CD14-positive monocyte (primary cell): ENCODE measurements at regions not wholly inside any gene's neighbourhood (a gene's known extent, or its start where the extent isn't known, plus 50 kb on each side); places are given as distances from the start of the nearest gene placed in this dataset.

Source experiments
- DNase-seq, 3 donors: peaks; one replicate each; pipeline ENCODE4 v3.0.0-alpha.2; 2011 to 2022
- H2AFZ ChIP-seq: 2 replicates; pipeline ENCODE4 v1.6.0; 2012; ENCODE audit warnings: mild to moderate bottlenecking, low read depth, low read length, inconsistent platforms; ENCODE audit not compliant: insufficient read depth, poor library complexity, severe bottlenecking
- H3K27ac ChIP-seq, 2 donors: 1 replicate in 1 of 2; 2 replicates in 1 of 2; pipeline ENCODE4 v1.5.1; 2012 to 2013; ENCODE audit warnings: low read length in 2 of 2, control low read depth in 1 of 2, inconsistent platforms in 1 of 2, low read depth in 1 of 2, mild to moderate bottlenecking in 1 of 2
- H3K27me3 ChIP-seq, 2 donors: one replicate each; pipeline versions ENCODE4 v1.6.0 to v1.6.1; 2011 to 2013; ENCODE audit warnings: low read length in 2 of 2; ENCODE audit not compliant: control insufficient read depth in 2 of 2, insufficient read depth in 2 of 2
- H3K36me3 ChIP-seq, 2 donors: replicated peaks in 1 of 2; 1 replicate in 1 of 2; 2 replicates in 1 of 2; pipeline versions ENCODE4 v1.5.1 to v1.6.1; 2012 to 2013; ENCODE audit warnings: low read length in 2 of 2, control low read depth in 1 of 2, inconsistent platforms in 1 of 2, mild to moderate bottlenecking in 1 of 2; ENCODE audit not compliant: insufficient read depth in 2 of 2, control insufficient read depth in 1 of 2
- H3K4me1 ChIP-seq, 2 donors: 1 replicate in 1 of 2; 2 replicates in 1 of 2; pipeline versions ENCODE4 v1.5.1 to v1.6.1; 2012 to 2013; ENCODE audit warnings: low read length in 2 of 2, control low read depth in 1 of 2, inconsistent platforms in 1 of 2, mild to moderate bottlenecking in 1 of 2, moderate library complexity in 1 of 2; ENCODE audit not compliant: insufficient read depth in 2 of 2, control insufficient read depth in 1 of 2
- H3K4me2 ChIP-seq: replicated peaks from 2 replicates; pipeline ENCODE3; 2012; ENCODE audit warnings: low read length, moderate library complexity, mild to moderate bottlenecking; ENCODE audit not compliant: poor library complexity, severe bottlenecking; ENCODE audit errors: extremely low read depth
- H3K4me3 ChIP-seq, 3 experiments: fragments of 200-600 bp in 1 of 3; sonication (generic) in 1 of 3; replicated peaks in 1 of 3; 1 replicate in 2 of 3; 2 replicates in 1 of 3; pipeline ENCODE4 v1.5.1; 2011 to 2013; ENCODE audit warnings: low read length in 3 of 3, mild to moderate bottlenecking in 3 of 3, control low read depth in 2 of 3, low read depth in 2 of 3, inconsistent platforms in 1 of 3, moderate library complexity in 1 of 3
- H3K79me2 ChIP-seq: 2 replicates; pipeline ENCODE4 v1.6.0; 2012; ENCODE audit warnings: mild to moderate bottlenecking, control low read depth, inconsistent platforms, low read length, moderate library complexity; ENCODE audit not compliant: insufficient read depth
- H3K9ac ChIP-seq: 2 replicates; pipeline ENCODE4 v1.6.0; 2017; ENCODE audit warnings: low read length, mild to moderate bottlenecking; ENCODE audit not compliant: insufficient read depth, poor library complexity, severe bottlenecking
- H3K9me3 ChIP-seq, 2 donors: replicated peaks in 1 of 2; 1 replicate in 1 of 2; 2 replicates in 1 of 2; pipeline versions ENCODE4 v1.5.1 to v1.6.1; 2012 to 2013; ENCODE audit warnings: low read length in 2 of 2, control low read depth in 1 of 2; ENCODE audit not compliant: control insufficient read depth in 1 of 2, insufficient read depth in 1 of 2
- H4K20me1 ChIP-seq: 2 replicates; pipeline ENCODE4 v1.6.0; 2012; ENCODE audit warnings: mild to moderate bottlenecking, low read length, control low read depth, moderate library complexity; ENCODE audit not compliant: insufficient read depth
- H3K27ac Mint-ChIP-seq, 7 donors: one replicate each; pipeline ENCODE4 v1.8.0; 2020; ENCODE audit warnings: mild to moderate bottlenecking in 7 of 7, mixed read lengths in 7 of 7, moderate library complexity in 6 of 7, inconsistent platforms in 2 of 7
- H3K27me3 Mint-ChIP-seq, 3 donors: one replicate each; pipeline ENCODE4 v1.8.0; 2021 to 2022; ENCODE audit warnings: low read depth in 3 of 3, mild to moderate bottlenecking in 3 of 3, mixed read lengths in 3 of 3, moderate library complexity in 3 of 3, inconsistent platforms in 1 of 3
- H3K36me3 Mint-ChIP-seq, 2 donors: one replicate each; pipeline ENCODE4 v1.8.0; 2020; ENCODE audit warnings: mixed read lengths in 2 of 2, inconsistent platforms in 1 of 2, mild to moderate bottlenecking in 1 of 2
- H3K4me1 Mint-ChIP-seq: one replicate; pipeline ENCODE4 v1.8.0; 2020; ENCODE audit warnings: mild to moderate bottlenecking, mixed read lengths
- H3K4me3 Mint-ChIP-seq, 2 donors: one replicate each; pipeline ENCODE4 v1.8.0; 2020; ENCODE audit warnings: mild to moderate bottlenecking in 2 of 2, mixed read lengths in 2 of 2, moderate library complexity in 1 of 2
- H3K9me3 Mint-ChIP-seq, 7 donors: one replicate each; pipeline ENCODE4 v1.8.0; 2020 to 2022; ENCODE audit warnings: mixed read lengths in 7 of 7, mild to moderate bottlenecking in 6 of 7, moderate library complexity in 6 of 7, inconsistent platforms in 2 of 7
- CTCF ChIP-seq: fragments of 200-600 bp; IDR thresholded peaks from one replicate; pipeline ENCODE4 v1.8.0; 2022; ENCODE audit warnings: antibody characterized with exemption, mild to moderate bottlenecking
- WGBS: methylation state at CpG from one replicate; pipeline ENCODE4 v1.1.5; 2013; ENCODE audit warnings: missing lambda C conversion rate; ENCODE audit not compliant: insufficient coverage; 5-methylcytosine and 5-hydroxymethylcytosine counted together
- intact Hi-C, 2 donors: fragments of 100-400 bp; cut with micrococcal nuclease; formaldehyde crosslinking; loops; one replicate each; pipeline versions ENCODE4 v1.15.0 to v1.15.1; 2023

GRCh38 chrX:40329616-40330015, 231.9 kb upstream of the BCOR start:
- Histone ChIP-seq H3K27ac (no peak overlapping the region), H2AFZ (no peak overlapping the region), H3K9ac (no peak overlapping the region), H3K36me3 (no peaks in the 10 kb centered on the region), H3K9me3 (no peaks in the 10 kb centered on the region), H3K4me3 (no peak overlapping the region), H3K27me3 (no peaks in the 10 kb centered on the region), H3K4me2 (no peak overlapping the region), H4K20me1 (no peaks in the 10 kb centered on the region), H3K4me1 (peaks cover 19 to 29% of the 10 kb centered on the region in 2 donors), H3K79me2 (no peaks in the 10 kb centered on the region)
- no peaks in the 10 kb centered on the region for H3K36me3 Mint-ChIP-seq
- peak; percentile 27 to 34 (median 34) for DNase-seq
- peak overlapping the region in 1 of 7 donors; percentile 32 for H3K27ac Mint-ChIP-seq
- H3K27me3 Mint-ChIP-seq: peaks cover 3 to 6% (median 5%) of the 10 kb centered on the region in 3 donors
- intact Hi-C loops: no loop called here
- no peak overlapping the region for H3K4me3 Mint-ChIP-seq
- H3K4me1 Mint-ChIP-seq: peaks cover 26% of the 10 kb centered on the region
- TF ChIP-seq CTCF: no peak
- no CpG with 5 or more reads among the region's 2 CpGs for WGBS
- peaks cover 0 to 4% (median 0%) of the 10 kb centered on the region in 7 donors for H3K9me3 Mint-ChIP-seq

DNA sequence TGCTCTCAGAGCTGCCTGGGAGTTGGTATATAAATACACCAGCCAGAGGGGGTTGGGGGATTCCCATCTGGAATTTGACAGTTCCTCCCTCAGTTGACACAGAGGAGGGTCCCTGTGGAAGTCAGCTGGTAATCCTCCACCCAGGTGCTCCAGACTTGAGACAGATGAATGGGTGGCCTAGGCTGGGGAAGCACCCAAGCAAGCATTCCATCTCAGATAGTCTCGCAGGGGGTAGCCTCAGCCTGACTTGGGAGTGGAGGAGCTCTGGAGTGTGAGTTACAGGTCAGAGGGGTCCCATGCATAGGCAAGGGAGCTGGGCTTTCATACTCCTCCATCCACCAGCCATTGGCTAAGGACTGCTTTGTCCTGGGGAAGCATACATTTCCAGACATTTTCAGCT, 229.3 kb upstream of the BCOR start:
- Histone ChIP-seq H3K4me2 (no peak overlapping the region), H3K79me2 (no peaks in the 10 kb centered on the region), H3K4me3 (no peak overlapping the region), H3K9ac (no peak overlapping the region), H2AFZ (no peak overlapping the region), H4K20me1 (no peaks in the 10 kb centered on the region), H3K9me3 (no peaks in the 10 kb centered on the region), H3K4me1 (peaks cover 14 to 24% of the 10 kb centered on the region in 2 donors), H3K27me3 (no peaks in the 10 kb centered on the region), H3K27ac (no peak overlapping the region), H3K36me3 (no peaks in the 10 kb centered on the region)
- H3K4me1 Mint-ChIP-seq: peaks cover 18% of the 10 kb centered on the region
- no peak for DNase-seq
- no peak overlapping the region for H3K4me3 Mint-ChIP-seq
- peaks cover 0 to 6% (median 0%) of the 10 kb centered on the region in 7 donors for H3K9me3 Mint-ChIP-seq
- peaks cover 4 to 5% (median 4%) of the 10 kb centered on the region in 3 donors for H3K27me3 Mint-ChIP-seq
- no peaks in the 10 kb centered on the region for H3K36me3 Mint-ChIP-seq
- peak overlapping the region in 1 of 7 donors; percentile 31 for H3K27ac Mint-ChIP-seq
- intact Hi-C loops: no loop called here
- no peak for TF ChIP-seq CTCF
- WGBS: no CpG with 5 or more reads among the region's 1 CpG
